ENCODE measurements at regions not wholly inside any gene's neighbourhood (a gene's known extent, or its start where the extent isn't known, plus 50 kb on each side); places are given as distances from the start of the nearest gene placed in this dataset.
A peak's percentile ranks its signal among the peaks of the same experiment; 100 is the strongest.

DNA sequence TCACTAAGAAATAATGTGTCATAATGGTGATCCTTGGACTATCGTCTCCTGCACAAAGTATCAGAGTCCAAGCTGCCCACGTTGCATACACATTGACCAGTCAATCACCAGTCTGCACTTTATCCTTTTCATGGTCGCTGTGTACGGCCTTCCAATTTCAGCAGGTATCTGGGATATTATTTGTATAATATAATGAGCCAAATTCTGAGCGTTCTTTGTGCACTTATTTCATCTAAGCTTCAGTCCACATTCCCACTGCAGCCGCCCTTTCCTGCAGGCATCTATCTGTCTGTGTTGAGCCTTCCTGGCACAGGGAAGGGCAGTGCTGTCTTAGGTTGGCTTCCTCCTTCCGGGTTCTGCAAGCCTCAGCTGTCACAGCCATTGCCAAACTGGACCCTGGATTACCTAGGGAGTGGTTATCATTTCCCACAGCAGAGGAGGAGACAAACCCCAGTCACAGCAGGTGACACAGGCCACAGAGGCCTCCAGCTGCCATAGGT lies 174.3 kb downstream of the TTLL2 start (continued):
- TF ChIP-seq, protein P1, sequence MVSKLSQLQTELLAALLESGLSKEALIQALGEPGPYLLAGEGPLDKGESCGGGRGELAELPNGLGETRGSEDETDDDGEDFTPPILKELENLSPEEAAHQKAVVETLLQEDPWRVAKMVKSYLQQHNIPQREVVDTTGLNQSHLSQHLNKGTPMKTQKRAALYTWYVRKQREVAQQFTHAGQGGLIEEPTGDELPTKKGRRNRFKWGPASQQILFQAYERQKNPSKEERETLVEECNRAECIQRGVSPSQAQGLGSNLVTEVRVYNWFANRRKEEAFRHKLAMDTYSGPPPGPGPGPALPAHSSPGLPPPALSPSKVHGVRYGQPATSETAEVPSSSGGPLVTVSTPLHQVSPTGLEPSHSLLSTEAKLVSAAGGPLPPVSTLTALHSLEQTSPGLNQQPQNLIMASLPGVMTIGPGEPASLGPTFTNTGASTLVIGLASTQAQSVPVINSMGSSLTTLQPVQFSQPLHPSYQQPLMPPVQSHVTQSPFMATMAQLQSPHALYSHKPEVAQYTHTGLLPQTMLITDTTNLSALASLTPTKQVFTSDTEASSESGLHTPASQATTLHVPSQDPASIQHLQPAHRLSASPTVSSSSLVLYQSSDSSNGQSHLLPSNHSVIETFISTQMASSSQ (IDR thresholded peaks at IDR 0.05; ENCODE audit: low read depth) = no peak
- TF ChIP-seq, protein P1 (CRISPR knock-in tag; IDR thresholded peaks at IDR 0.05; ENCODE audit: borderline replicate concordance) = no peak
- TF ChIP-seq FIP1L1 (IDR thresholded peaks at IDR 0.05; ENCODE audit: borderline replicate concordance, insufficient read depth, low read depth, low read length) (no peak), ZNF124 (CRISPR knock-in tag; IDR thresholded peaks at IDR 0.05) (no peak), FOXK1 (CRISPR knock-in tag; IDR thresholded peaks at IDR 0.05; ENCODE audit: borderline replicate concordance, low read depth) (no peak), NCOA1 (CRISPR knock-in tag; IDR thresholded peaks at IDR 0.05) (no peak), RXRA (CRISPR knock-in tag; IDR thresholded peaks at IDR 0.05) (no peak), ZKSCAN5 (CRISPR knock-in tag; IDR thresholded peaks at IDR 0.05) (no peak), ZGPAT (CRISPR knock-in tag; IDR thresholded peaks at IDR 0.05) (peak; percentile 56; the same call in 1 of the 2 replicates), RFXAP (CRISPR knock-in tag; IDR thresholded peaks at IDR 0.05; ENCODE audit: borderline replicate concordance) (0 out of 2 replicates have a peak, but pooled peaks have one; percentile 41), ZNF597 (CRISPR knock-in tag; IDR thresholded peaks at IDR 0.05) (no peak), NCOA2 (CRISPR knock-in tag; IDR thresholded peaks at IDR 0.05) (no peak), ZNF556 (CRISPR knock-in tag; IDR thresholded peaks at IDR 0.05; ENCODE audit: borderline replicate concordance) (no peak; the same call in 1 of the 2 replicates), SNAPC2 (CRISPR knock-in tag; IDR thresholded peaks at IDR 0.05) (no peak), ZNF740 (CRISPR knock-in tag; IDR thresholded peaks at IDR 0.05) (no peak), ZC3H13 (CRISPR knock-in tag; IDR thresholded peaks at IDR 0.05) (no peak), NFKB2 (CRISPR knock-in tag; IDR thresholded peaks at IDR 0.05; ENCODE audit: borderline replicate concordance) (0 out of 2 replicates have a peak, but pooled peaks have one; percentile 31), ZNF788 (CRISPR knock-in tag; IDR thresholded peaks at IDR 0.05; ENCODE audit: borderline replicate concordance) (peak; percentile 50; the same call in 1 of the 2 replicates), ZSCAN9 (CRISPR knock-in tag; IDR thresholded peaks at IDR 0.05; ENCODE audit: borderline replicate concordance) (no peak), ZSCAN21 (CRISPR knock-in tag; IDR thresholded peaks at IDR 0.05; ENCODE audit: borderline replicate concordance) (no peak), BATF2 (CRISPR knock-in tag; IDR thresholded peaks at IDR 0.05) (no peak), ZFP37 (CRISPR knock-in tag; IDR thresholded peaks at IDR 0.05; ENCODE audit: borderline replicate concordance) (no peak)
- TF ChIP-seq, protein P2, sequence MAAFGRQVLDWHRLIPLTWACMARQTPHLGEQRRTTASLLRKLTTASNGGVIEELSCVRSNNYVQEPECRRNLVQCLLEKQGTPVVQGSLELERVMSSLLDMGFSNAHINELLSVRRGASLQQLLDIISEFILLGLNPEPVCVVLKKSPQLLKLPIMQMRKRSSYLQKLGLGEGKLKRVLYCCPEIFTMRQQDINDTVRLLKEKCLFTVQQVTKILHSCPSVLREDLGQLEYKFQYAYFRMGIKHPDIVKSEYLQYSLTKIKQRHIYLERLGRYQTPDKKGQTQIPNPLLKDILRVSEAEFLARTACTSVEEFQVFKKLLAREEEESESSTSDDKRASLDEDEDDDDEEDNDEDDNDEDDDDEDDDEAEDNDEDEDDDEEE (CRISPR knock-in tag; IDR thresholded peaks at IDR 0.05) = no peak
